GM12878 (cell line): ENCODE measurements at regions not wholly inside any gene's neighbourhood (a gene's known extent, or its start where the extent isn't known, plus 50 kb on each side); places are given as distances from the start of the nearest gene placed in this dataset.

Source experiments
- ATAC-seq: fragments of 200-7000 bp; cut with Tn5 transposase; 3 replicates; pipeline ENCODE4 v1.9.1; 2020; ENCODE audit warnings: mild to moderate bottlenecking, moderate library complexity
- BruUV-seq: library from RNA; stranded (reverse); fragments of 400-500 nt; replicated peaks from 2 replicates; lab custom pipeline; 2021; lab: Mats Ljungman, UMichigan
- CTCF ChIA-PET: fragments of 300-600 bp; sonication (Branson Sonifier 250); formaldehyde crosslinking; extraction: SDS; loops from one replicate; lab custom pipeline; 2021; ENCODE audit warnings: inconsistent platforms; lab: Yijun Ruan, JAX
- POLR2A ChIA-PET: fragments of 350-600 bp; formaldehyde crosslinking; extraction: SDS; loops from one replicate; lab custom pipeline; 2021; ENCODE audit warnings: inconsistent platforms; lab: Charles Lee
- RAD21 ChIA-PET: fragments of 300-600 bp; sonication (Branson Sonifier 250); formaldehyde crosslinking; loops from one replicate; lab custom pipeline; 2023; ENCODE audit warnings: antibody characterized with exemption; ENCODE audit not compliant: unreplicated experiment; lab: Charles Lee
- SMC1A ChIA-PET: fragments of 300-600 bp; sonication (Branson Sonifier 250); formaldehyde crosslinking; loops from one replicate; lab custom pipeline; 2023; ENCODE audit not compliant: unreplicated experiment, uncharacterized antibody; lab: Charles Lee
- DNase-seq: peaks from one replicate; pipeline ENCODE4 v3.0.0-alpha.2; 2011; ENCODE audit warnings: low read depth, low spot score
- FAIRE-seq: peaks from 3 replicates; lab custom pipeline; 2011; peaks lifted over from hg19 to GRCh38; lab: Jason Lieb, UNC
- H2AFZ ChIP-seq: 2 replicates; pipeline ENCODE4 v1.6.0; 2011; ENCODE audit warnings: low read depth, low read length, control low read depth; ENCODE audit not compliant: control insufficient read depth
- H3K27ac ChIP-seq: 2 replicates; pipeline ENCODE4 v1.5.1; 2011; ENCODE audit warnings: control low read depth; ENCODE audit not compliant: control insufficient read depth, insufficient read depth
- H3K27me3 ChIP-seq, 2 experiments: replicated peaks in 1 of 2; 2 replicates each; pipeline versions ENCODE4 v1.6.0 to v1.6.1; 2011; ENCODE audit warnings: low read length in 1 of 2; ENCODE audit not compliant: control insufficient read depth in 2 of 2, insufficient read depth in 2 of 2
- H3K36me3 ChIP-seq, 2 experiments: 2 replicates each; pipeline ENCODE4 v1.5.1; 2011; ENCODE audit warnings: low read length in 1 of 2; ENCODE audit not compliant: control insufficient read depth in 2 of 2, insufficient read depth in 2 of 2
- H3K4me1 ChIP-seq: 2 replicates; pipeline ENCODE4 v1.6.1; 2011; ENCODE audit warnings: mild to moderate bottlenecking, low read length, moderate library complexity, mixed read lengths; ENCODE audit not compliant: control insufficient read depth, insufficient read depth
- H3K4me2 ChIP-seq: 2 replicates; pipeline ENCODE4 v1.6.0; 2011; ENCODE audit warnings: control low read depth; ENCODE audit not compliant: control insufficient read depth, insufficient read depth
- H3K4me3 ChIP-seq: fragments of 200-600 bp; sonication (generic); 2 replicates; pipeline ENCODE4 v1.5.1; 2016
- H3K79me2 ChIP-seq: 2 replicates; pipeline ENCODE4 v1.6.0; 2011; ENCODE audit warnings: low read length; ENCODE audit not compliant: control insufficient read depth, insufficient read depth
- H3K9ac ChIP-seq: 2 replicates; pipeline ENCODE4 v1.8.0; 2011; ENCODE audit warnings: low read length, control low read depth, mixed read lengths; ENCODE audit not compliant: control insufficient read depth, insufficient read depth
- H3K9me3 ChIP-seq: replicated peaks from 3 replicates; pipeline ENCODE4 v1.5.1; 2011; ENCODE audit warnings: mild to moderate bottlenecking, low read length; ENCODE audit not compliant: control insufficient read depth, insufficient read depth
- H4K20me1 ChIP-seq: 2 replicates; pipeline ENCODE4 v1.6.0; 2011; ENCODE audit not compliant: control insufficient read depth, insufficient read depth
- BACH1 ChIP-seq: fragments of 450-650 bp; IDR thresholded peaks from 2 replicates; pipeline ENCODE4 v1.6.1; 2017; ENCODE audit warnings: mild to moderate bottlenecking, borderline replicate concordance
- EZH2 ChIP-seq: IDR thresholded peaks from 2 replicates; pipeline ENCODE4 v1.6.1; 2012; ENCODE audit warnings: low read depth, mild to moderate bottlenecking, control low read depth, inconsistent platforms, low read length, borderline replicate concordance; ENCODE audit not compliant: control insufficient read depth
- MYB ChIP-seq: fragments of 150-350 bp; IDR thresholded peaks from 2 replicates; pipeline ENCODE4 v1.6.1; 2014; ENCODE audit warnings: mild to moderate bottlenecking, low read depth, low read length, borderline replicate concordance
- SIX5 ChIP-seq: IDR thresholded peaks from 2 replicates; pipeline ENCODE4 v1.6.1; 2011; ENCODE audit warnings: mild to moderate bottlenecking, low read depth, low read length, moderate library complexity; ENCODE audit not compliant: severe bottlenecking
- WGBS: methylation state at CpG from one replicate; pipeline ENCODE4 v1.1.6; 2016; ENCODE audit warnings: low lambda C conversion rate; ENCODE audit not compliant: insufficient replicate concordance, insufficient coverage; ENCODE audit errors: missing lambda C conversion rate; 5-methylcytosine and 5-hydroxymethylcytosine counted together
- in situ Hi-C: fragments of 300-500 bp; cut with MboI; formaldehyde crosslinking; loops from 9 replicates; pipeline ENCODE4 v1.14.3; 2018; ENCODE audit warnings: mixed read lengths
- intact Hi-C: fragments of 100-400 bp; cut with micrococcal nuclease; formaldehyde crosslinking; loops from one replicate; pipeline ENCODE4 v1.14.2; 2022; ENCODE audit not compliant: unreplicated experiment
- TF ChIP-seq, protein P1 (sequence below): fragments of 450-650 bp; IDR thresholded peaks from 2 replicates; pipeline ENCODE4 v1.6.1; 2018; ENCODE audit warnings: mild to moderate bottlenecking, low read depth, moderate library complexity; ENCODE audit not compliant: partially characterized antibody

GRCh38 chr20:19909725-19910124 lies 107.4 kb upstream of the NAA20 start:
- RAD21 ChIA-PET: no interaction called here
- SMC1A ChIA-PET: interaction anchor here (0.7 to 3.8 kb wide), 3 partner anchors 27 to 84 kb away, joined by 3 to 21 read pairs (median 3); no protein-coding TSS in a partner anchor

More at GRCh38 chr20:19909725-19910124, 107.4 kb upstream of the NAA20 start:
- no peak overlapping the region for H2AFZ ChIP-seq
- H3K9me3 ChIP-seq: no peaks in the 10 kb centered on the region; the same call in 1 of the 3 replicates
- no peaks in the 10 kb centered on the region for H3K27me3 ChIP-seq
- POLR2A ChIA-PET: no interaction called here
- intact Hi-C loops: no loop called here
- ATAC-seq: no peak
- no peaks in the 10 kb centered on the region for H3K79me2 ChIP-seq
- TF ChIP-seq BACH1: no peak
- TF ChIP-seq EZH2: no peak
- TF ChIP-seq MYB: no peak
- TF ChIP-seq, protein P1, sequence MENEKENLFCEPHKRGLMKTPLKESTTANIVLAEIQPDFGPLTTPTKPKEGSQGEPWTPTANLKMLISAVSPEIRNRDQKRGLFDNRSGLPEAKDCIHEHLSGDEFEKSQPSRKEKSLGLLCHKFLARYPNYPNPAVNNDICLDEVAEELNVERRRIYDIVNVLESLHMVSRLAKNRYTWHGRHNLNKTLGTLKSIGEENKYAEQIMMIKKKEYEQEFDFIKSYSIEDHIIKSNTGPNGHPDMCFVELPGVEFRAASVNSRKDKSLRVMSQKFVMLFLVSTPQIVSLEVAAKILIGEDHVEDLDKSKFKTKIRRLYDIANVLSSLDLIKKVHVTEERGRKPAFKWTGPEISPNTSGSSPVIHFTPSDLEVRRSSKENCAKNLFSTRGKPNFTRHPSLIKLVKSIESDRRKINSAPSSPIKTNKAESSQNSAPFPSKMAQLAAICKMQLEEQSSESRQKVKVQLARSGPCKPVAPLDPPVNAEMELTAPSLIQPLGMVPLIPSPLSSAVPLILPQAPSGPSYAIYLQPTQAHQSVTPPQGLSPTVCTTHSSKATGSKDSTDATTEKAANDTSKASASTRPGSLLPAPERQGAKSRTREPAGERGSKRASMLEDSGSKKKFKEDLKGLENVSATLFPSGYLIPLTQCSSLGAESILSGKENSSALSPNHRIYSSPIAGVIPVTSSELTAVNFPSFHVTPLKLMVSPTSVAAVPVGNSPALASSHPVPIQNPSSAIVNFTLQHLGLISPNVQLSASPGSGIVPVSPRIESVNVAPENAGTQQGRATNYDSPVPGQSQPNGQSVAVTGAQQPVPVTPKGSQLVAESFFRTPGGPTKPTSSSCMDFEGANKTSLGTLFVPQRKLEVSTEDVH: no peak
- no peak for TF ChIP-seq SIX5
- TF ChIP-seq, all 136 proteins: peak for 0
- no peak overlapping the region for H3K9ac ChIP-seq
- in situ Hi-C loops: no loop called here
- peaks cover 37% of the 10 kb centered on the region for H3K4me1 ChIP-seq
- DNase-seq (no peak), FAIRE-seq (no peak)
- no peak overlapping the region for H3K27ac ChIP-seq
- no peak overlapping the region for H3K4me2 ChIP-seq
- no TSS peak for BruUV-seq
- 11% methylated on average over 4 of the region's 4 CpGs for WGBS
- CTCF ChIA-PET: interaction anchor here (1.1 kb wide), 1 partner anchor 80 kb away, joined by 3 read pairs; no protein-coding TSS in a partner anchor
- no peaks in the 10 kb centered on the region for H4K20me1 ChIP-seq
- H3K4me3 ChIP-seq: no peak overlapping the region
- no peaks in the 10 kb centered on the region for H3K36me3 ChIP-seq
